ENCODE measurements at regions not wholly inside any gene's neighbourhood (a gene's known extent, or its start where the extent isn't known, plus 50 kb on each side); places are given as distances from the start of the nearest gene placed in this dataset.

- TF ChIP-seq CTCF (conservative IDR thresholded peaks at IDR 0.05 in 1 of 2, IDR thresholded peaks at IDR 0.05 in 1 of 2; ENCODE audit: extremely low read depth in 1 of 2, insufficient read depth in 1 of 2, low read depth in 1 of 2, low read length in 2 of 2) (no peak), EZH2 (IDR thresholded peaks at IDR 0.05; ENCODE audit: borderline replicate concordance, low read length) (no peak)
Observed at GRCh38 chr19:30898353-30899103, 450.7 kb downstream of the TSHZ3 start.

Measured in mammary epithelial cell (primary cell).